HEK293T (cell line): ENCODE measurements at regions not wholly inside any gene's neighbourhood (a gene's known extent, or its start where the extent isn't known, plus 50 kb on each side); places are given as distances from the start of the nearest gene placed in this dataset.

Experiments
- CTCF ChIA-PET: fragments of 350-600 bp; formaldehyde crosslinking; extraction: SDS; loops from one replicate; lab custom pipeline; 2021; ENCODE audit warnings: antibody characterized with exemption, inconsistent platforms; lab: Yijun Ruan, JAX
- POLR2A ChIA-PET: fragments of 350-600 bp; formaldehyde crosslinking; extraction: SDS; loops from one replicate; lab custom pipeline; 2020; ENCODE audit warnings: antibody characterized with exemption, inconsistent platforms; lab: Yijun Ruan, JAX
- DNase-seq: peaks from one replicate; pipeline ENCODE4 v3.0.0; 2012; ENCODE audit warnings: mixed read lengths; ENCODE audit errors: extremely low spot score
- ARNT ChIP-seq: fragments of 450-650 bp; IDR thresholded peaks from 2 replicates; pipeline ENCODE4 v1.6.1; 2017; ENCODE audit warnings: mild to moderate bottlenecking
- BHLHE40 ChIP-seq: fragments of 450-650 bp; IDR thresholded peaks from 2 replicates; pipeline ENCODE4 v1.6.1; 2016; ENCODE audit warnings: mild to moderate bottlenecking, moderate library complexity, borderline replicate concordance
- CTBP1 ChIP-seq: fragments of 450-650 bp; IDR thresholded peaks from 2 replicates; pipeline ENCODE4 v1.6.1; 2016; ENCODE audit warnings: borderline replicate concordance
- ELF4 ChIP-seq: fragments of 450-650 bp; IDR thresholded peaks from 2 replicates; pipeline ENCODE4 v1.6.1; 2017; ENCODE audit warnings: antibody characterized with exemption
- FOXA1 ChIP-seq: fragments of 450-650 bp; IDR thresholded peaks from 2 replicates; pipeline ENCODE4 v1.6.1; 2016; ENCODE audit warnings: mild to moderate bottlenecking
- FOXK2 ChIP-seq: fragments of 450-650 bp; IDR thresholded peaks from 2 replicates; pipeline ENCODE4 v1.6.1; 2016; ENCODE audit warnings: mild to moderate bottlenecking
- FOXM1 ChIP-seq: fragments of 450-650 bp; IDR thresholded peaks from 2 replicates; pipeline ENCODE4 v1.6.1; 2017; ENCODE audit warnings: mild to moderate bottlenecking, borderline replicate concordance
- HDGF ChIP-seq: fragments of 450-650 bp; IDR thresholded peaks from 2 replicates; pipeline ENCODE4 v1.6.1; 2017; ENCODE audit warnings: antibody characterized with exemption, borderline replicate concordance
- L3MBTL2 ChIP-seq: fragments of 450-650 bp; conservative IDR thresholded peaks from 2 replicates; pipeline ENCODE4 v1.6.1; 2016; ENCODE audit warnings: mild to moderate bottlenecking
- LEF1 ChIP-seq: fragments of 450-650 bp; IDR thresholded peaks from 2 replicates; pipeline ENCODE4 v1.6.1; 2017; ENCODE audit warnings: mild to moderate bottlenecking, borderline replicate concordance
- NFRKB ChIP-seq: fragments of 450-650 bp; IDR thresholded peaks from 2 replicates; pipeline ENCODE4 v1.6.1; 2016; ENCODE audit warnings: mild to moderate bottlenecking, moderate library complexity
- PKNOX1 ChIP-seq: fragments of 450-650 bp; IDR thresholded peaks from 2 replicates; pipeline ENCODE4 v1.6.1; 2016
- SP1 ChIP-seq: fragments of 450-650 bp; IDR thresholded peaks from 2 replicates; pipeline ENCODE4 v1.6.1; 2017
- SUZ12 ChIP-seq: fragments of 450-650 bp; IDR thresholded peaks from 2 replicates; pipeline ENCODE4 v1.6.1; 2016; ENCODE audit warnings: mild to moderate bottlenecking
- TARDBP ChIP-seq: fragments of 450-650 bp; IDR thresholded peaks from 2 replicates; pipeline ENCODE4 v1.6.1; 2016
- ZNF384 ChIP-seq: fragments of 450-650 bp; IDR thresholded peaks from 2 replicates; pipeline ENCODE4 v1.6.1; 2016

- no peak for TF ChIP-seq ELF4
- no peak for TF ChIP-seq BHLHE40
- TF ChIP-seq TARDBP: no peak
- TF ChIP-seq ARNT: no peak
- no peak for TF ChIP-seq FOXM1
- no peak for TF ChIP-seq FOXA1
- no peak for TF ChIP-seq SP1
- ChIA-PET POLR2A (no interaction called here), CTCF (no interaction called here)
- DNase-seq: no peak
Observed at GRCh38 chr11:44450295-44450932, 115.0 kb upstream of the CD82 start.

GRCh38 chr11:44451706-44452105 is 113.8 kb upstream of the CD82 start:
- CTCF ChIA-PET: no interaction called here

GRCh38 chr11:44452827-44453572 is 112.5 kb upstream of the CD82 start:
- TF ChIP-seq L3MBTL2: no peak
- TF ChIP-seq PKNOX1: no peak
- no peak for TF ChIP-seq ZNF384
- no peak for TF ChIP-seq CTBP1
- TF ChIP-seq NFRKB: no peak
- TF ChIP-seq FOXM1: no peak
- no peak for TF ChIP-seq ARNT
- TF ChIP-seq FOXA1: no peak
- no peak for TF ChIP-seq SP1
- no peak for TF ChIP-seq BHLHE40
- TF ChIP-seq SUZ12: no peak
- TF ChIP-seq FOXK2: no peak
- no peak for TF ChIP-seq TARDBP
- TF ChIP-seq LEF1: no peak
- no peak for TF ChIP-seq ELF4
- TF ChIP-seq HDGF: no peak
- ChIA-PET POLR2A (no interaction called here), CTCF (no interaction called here)
- no peak for DNase-seq

More at GRCh38 chr11:44451706-44452105, 113.8 kb upstream of the CD82 start:
- POLR2A ChIA-PET: no interaction called here
- TF ChIP-seq FOXM1 (no peak), BHLHE40 (no peak), LEF1 (no peak), ZNF384 (no peak), FOXK2 (no peak), CTBP1 (no peak), TARDBP (no peak), SUZ12 (no peak)
- DNase-seq: no peak

GRCh38 chr11:44453871-44454270 is 111.6 kb upstream of the CD82 start:
- POLR2A ChIA-PET: no interaction called here

GRCh38 chr11:44454666-44455065 is 110.8 kb upstream of the CD82 start:
- CTCF ChIA-PET: interaction anchor here (0.6 kb wide), 1 partner anchor 161 kb away, joined by 3 read pairs; no protein-coding TSS in a partner anchor
- POLR2A ChIA-PET: no interaction called here
- TF ChIP-seq SP1: no peak
- TF ChIP-seq HDGF: no peak
- DNase-seq: no peak

More at GRCh38 chr11:44453871-44454270, 111.6 kb upstream of the CD82 start:
- CTCF ChIA-PET: interaction anchor here (0.6 kb wide), 1 partner anchor 161 kb away, joined by 3 read pairs; no protein-coding TSS in a partner anchor
- TF ChIP-seq CTBP1 (no peak), LEF1 (no peak), ARNT (no peak), FOXM1 (no peak), SUZ12 (no peak), FOXA1 (no peak), BHLHE40 (no peak), TARDBP (no peak), ZNF384 (no peak), ELF4 (no peak), SP1 (no peak), L3MBTL2 (no peak), HDGF (no peak), FOXK2 (no peak), NFRKB (no peak), PKNOX1 (no peak)
- no peak for DNase-seq

- TF ChIP-seq SP1 (no peak), HDGF (no peak), BHLHE40 (no peak), FOXM1 (no peak), L3MBTL2 (no peak), ZNF384 (no peak), PKNOX1 (no peak), ARNT (no peak), FOXK2 (no peak), NFRKB (no peak), ELF4 (no peak), TARDBP (no peak), LEF1 (no peak), CTBP1 (no peak), FOXA1 (no peak), SUZ12 (no peak)
- peak; percentile 28 for DNase-seq
Observed at GRCh38 chr11:44456544-44457300, 108.7 kb upstream of the CD82 start.

More at GRCh38 chr11:44456544-44457300, 108.7 kb upstream of the CD82 start:
- ChIA-PET CTCF (no interaction called here), POLR2A (no interaction called here)
